Ectodermal cell (in vitro differentiated cells): ENCODE measurements at regions not wholly inside any gene's neighbourhood (a gene's known extent, or its start where the extent isn't known, plus 50 kb on each side); places are given as distances from the start of the nearest gene placed in this dataset.

Experiments used
- H3K27ac ChIP-seq: 2 replicates; pipeline ENCODE4 v1.7.0; 2013; ENCODE audit warnings: mild to moderate bottlenecking, low read depth, low read length; ENCODE audit not compliant: insufficient read depth, poor library complexity, severe bottlenecking
- H3K27me3 ChIP-seq: 2 replicates; pipeline ENCODE4 v1.7.0; 2013; ENCODE audit warnings: mild to moderate bottlenecking, low read length; ENCODE audit not compliant: insufficient read depth, control insufficient read depth, poor library complexity, severe bottlenecking
- H3K36me3 ChIP-seq: one replicate; pipeline ENCODE4 v1.7.0; 2013; ENCODE audit warnings: low read length; ENCODE audit not compliant: control insufficient read depth, insufficient read depth
- H3K4me1 ChIP-seq: one replicate; pipeline ENCODE4 v1.7.0; 2013; ENCODE audit warnings: low read length; ENCODE audit not compliant: control insufficient read depth, insufficient read depth
- H3K4me3 ChIP-seq: 2 replicates; pipeline ENCODE4 v1.7.0; 2013; ENCODE audit warnings: low read depth, low read length, control low read depth; ENCODE audit not compliant: insufficient read depth
- H3K9me3 ChIP-seq: 2 replicates; pipeline ENCODE4 v1.7.0; 2013; ENCODE audit warnings: mild to moderate bottlenecking, low read length, moderate library complexity; ENCODE audit not compliant: control insufficient read depth
- WGBS, 2 experiments: methylation state at CpG; one replicate each; pipeline ENCODE4 v1.1.7; 2013; ENCODE audit warnings: missing lambda C conversion rate in 2 of 2; 5-methylcytosine and 5-hydroxymethylcytosine counted together

DNA sequence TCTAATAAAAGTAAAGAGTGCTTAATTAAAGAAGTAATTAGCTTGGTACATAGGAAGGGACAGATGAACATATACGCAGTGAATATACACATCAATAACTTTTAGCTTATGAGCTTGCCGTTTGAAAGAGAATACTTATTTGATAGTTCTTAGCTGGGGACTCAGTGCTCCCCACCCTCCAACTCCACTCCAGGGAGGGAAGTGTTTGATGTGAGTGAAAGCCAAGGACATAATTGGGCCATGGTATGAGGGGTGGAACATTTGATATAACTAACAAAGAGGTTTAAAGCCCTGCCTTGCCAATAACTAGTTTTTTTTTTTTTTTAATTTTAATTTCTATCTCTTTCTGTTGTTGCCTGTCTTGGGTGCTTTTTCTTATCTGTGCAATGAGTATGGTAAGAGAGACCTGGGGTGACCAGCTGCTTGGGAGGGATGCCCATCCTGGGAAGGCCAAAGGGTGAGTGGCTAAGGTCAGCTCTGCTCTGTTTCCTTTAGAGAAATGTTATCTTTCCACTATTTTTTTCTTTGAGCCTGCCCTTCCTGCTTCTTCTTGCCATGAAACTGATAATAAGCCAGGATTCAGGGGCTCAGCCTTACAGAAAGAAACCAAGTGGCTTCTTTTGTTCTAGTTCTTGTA is 132.8 kb upstream of the CPSF6 start:
- Histone ChIP-seq H3K4me1 (peaks cover 7% of the 10 kb centered on the region), H3K4me3 (no peak overlapping the region), H3K9me3 (no peaks in the 10 kb centered on the region), H3K27me3 (no peaks in the 10 kb centered on the region), H3K36me3 (no peaks in the 10 kb centered on the region), H3K27ac (no peak overlapping the region)
- WGBS, 2 experiments = 100% methylated on average over 2 of the region's 2 CpGs; no CpG with 5 or more reads in 1 of the 2 experiments

DNA sequence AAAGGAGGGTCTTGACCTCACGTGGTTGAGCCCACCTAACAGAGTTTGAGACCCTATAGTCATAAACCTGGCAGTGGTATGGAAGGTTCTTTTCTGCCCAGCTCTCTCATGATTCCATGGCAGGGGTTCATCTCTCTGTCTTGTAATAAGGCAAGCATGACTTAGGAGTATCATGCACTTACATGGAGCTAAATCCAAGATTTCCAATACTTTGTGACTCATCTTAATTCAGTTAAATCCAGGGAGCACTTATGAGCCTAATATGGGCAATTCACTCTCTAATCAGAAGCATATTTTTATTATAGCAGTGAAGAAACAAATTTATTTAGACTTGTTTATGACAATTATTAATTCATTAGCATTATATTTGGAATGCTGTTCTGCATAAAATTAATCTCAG is 131.8 kb upstream of the CPSF6 start:
- WGBS, 2 experiments = 92 to 96% methylated on average over 1 of the region's 1 CpG
- Histone ChIP-seq H3K9me3 (no peaks in the 10 kb centered on the region), H3K4me1 (peaks cover 7% of the 10 kb centered on the region), H3K27ac (no peak overlapping the region), H3K36me3 (no peaks in the 10 kb centered on the region), H3K27me3 (no peaks in the 10 kb centered on the region), H3K4me3 (no peak overlapping the region)

DNA sequence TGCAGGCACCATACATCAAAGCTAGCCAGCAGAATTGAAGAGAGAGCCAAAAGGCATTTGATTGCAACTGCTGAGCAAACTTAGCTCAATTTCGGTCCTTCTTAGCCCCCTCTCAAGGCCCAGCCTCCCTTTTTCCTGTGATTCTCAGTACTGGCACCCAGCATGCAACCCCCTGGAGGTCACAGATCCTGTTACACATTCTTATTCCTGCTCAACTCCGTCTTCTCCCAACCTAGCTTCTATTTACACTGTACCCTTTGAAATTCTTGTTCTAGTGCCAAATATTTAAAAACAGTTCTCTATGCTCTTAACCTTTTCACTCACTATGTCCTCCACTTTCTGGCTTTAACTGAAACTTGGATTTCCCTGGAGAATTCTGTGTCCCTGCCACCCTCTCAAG is 131.3 kb upstream of the CPSF6 start:
- H3K9me3 ChIP-seq = no peaks in the 10 kb centered on the region

DNA sequence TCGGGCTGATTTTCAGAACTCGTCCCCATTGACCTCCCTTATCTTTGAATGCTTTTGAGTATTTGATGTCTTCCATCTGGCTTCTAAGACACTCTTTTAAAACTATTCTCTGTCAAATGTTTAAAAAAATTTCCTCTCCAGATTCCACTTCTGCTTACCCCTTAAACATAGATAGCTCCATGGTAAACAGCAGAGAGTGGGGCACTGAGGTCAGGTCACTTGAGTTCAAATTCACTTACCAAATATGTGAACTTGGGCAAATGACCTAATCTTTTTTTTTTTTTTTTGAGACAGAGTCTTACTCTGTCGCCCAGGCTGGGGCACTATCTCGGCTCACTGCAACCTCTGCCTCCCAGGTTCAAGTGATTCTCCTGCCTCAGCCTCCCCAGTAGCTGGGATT is 126.8 kb upstream of the CPSF6 start:
- Histone ChIP-seq H3K9me3 (no peaks in the 10 kb centered on the region), H3K4me1 (peaks cover 3% of the 10 kb centered on the region), H3K36me3 (no peaks in the 10 kb centered on the region), H3K4me3 (no peak overlapping the region), H3K27ac (no peak overlapping the region), H3K27me3 (no peaks in the 10 kb centered on the region)
- 92 to 97% methylated on average over 4 of the region's 4 CpGs for WGBS, 2 experiments

More for the DNA sequence above, 131.3 kb upstream of the CPSF6 start:
- WGBS, 2 experiments = 15% methylated on average over 2 of the region's 2 CpGs
- H3K27ac ChIP-seq = no peak overlapping the region
- no peaks in the 10 kb centered on the region for H3K27me3 ChIP-seq
- H3K4me1 ChIP-seq = peaks cover 7% of the 10 kb centered on the region
- no peak overlapping the region for H3K4me3 ChIP-seq
- no peaks in the 10 kb centered on the region for H3K36me3 ChIP-seq

DNA sequence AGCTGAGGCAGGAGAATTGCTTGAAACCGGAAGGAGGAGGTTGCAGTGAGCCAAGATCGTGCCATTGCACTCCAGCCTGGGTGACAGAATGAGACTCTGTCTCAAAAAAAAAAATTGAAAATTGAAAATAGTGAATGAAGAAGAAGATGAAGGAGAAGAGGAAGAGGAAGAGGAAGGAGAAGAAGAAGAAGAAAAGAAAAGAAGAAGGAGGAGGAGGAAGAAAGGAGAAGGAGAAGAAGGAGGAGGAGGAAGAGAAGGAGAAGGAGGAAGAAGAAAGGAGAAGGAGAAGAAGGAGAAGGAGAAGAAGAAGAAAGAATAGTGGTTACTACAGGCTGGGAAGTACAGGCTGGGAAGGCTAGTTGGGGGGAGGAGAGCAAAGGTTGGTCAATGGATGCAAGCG is 124.3 kb upstream of the CPSF6 start:
- no peaks in the 10 kb centered on the region for H3K9me3 ChIP-seq
- no peak overlapping the region for H3K27ac ChIP-seq
- H3K36me3 ChIP-seq = no peaks in the 10 kb centered on the region
- H3K27me3 ChIP-seq = no peaks in the 10 kb centered on the region
- no peaks in the 10 kb centered on the region for H3K4me1 ChIP-seq
- no peak overlapping the region for H3K4me3 ChIP-seq
- 82 to 95% methylated on average over 2 of the region's 3 CpGs for WGBS, 2 experiments

DNA sequence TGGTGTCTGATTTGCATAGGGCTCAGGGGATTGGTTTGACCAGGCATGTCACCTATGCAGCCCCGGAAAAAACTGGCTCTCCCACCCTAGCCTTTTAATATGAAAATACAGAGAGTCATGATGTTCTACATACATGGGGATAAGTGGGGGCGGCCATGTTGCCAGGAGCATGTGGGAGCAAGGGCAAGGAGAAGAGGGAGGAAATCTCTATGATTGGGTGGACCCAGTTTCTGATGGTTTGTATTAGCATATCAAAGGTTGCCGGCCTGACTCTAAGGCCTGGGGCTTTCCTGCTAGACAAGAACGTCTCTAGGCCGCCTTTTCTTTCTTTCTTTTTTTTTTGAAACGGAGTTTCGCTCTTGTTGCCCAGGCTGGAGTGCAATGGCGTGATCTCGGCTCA is 123.4 kb upstream of the CPSF6 start:
- Histone ChIP-seq H3K4me1 (no peaks in the 10 kb centered on the region), H3K9me3 (no peaks in the 10 kb centered on the region), H3K27me3 (no peaks in the 10 kb centered on the region), H3K27ac (no peak overlapping the region), H3K4me3 (no peak overlapping the region), H3K36me3 (no peaks in the 10 kb centered on the region)
- 55 to 59% methylated on average over 7 to 8 of the region's 9 CpGs for WGBS, 2 experiments

DNA sequence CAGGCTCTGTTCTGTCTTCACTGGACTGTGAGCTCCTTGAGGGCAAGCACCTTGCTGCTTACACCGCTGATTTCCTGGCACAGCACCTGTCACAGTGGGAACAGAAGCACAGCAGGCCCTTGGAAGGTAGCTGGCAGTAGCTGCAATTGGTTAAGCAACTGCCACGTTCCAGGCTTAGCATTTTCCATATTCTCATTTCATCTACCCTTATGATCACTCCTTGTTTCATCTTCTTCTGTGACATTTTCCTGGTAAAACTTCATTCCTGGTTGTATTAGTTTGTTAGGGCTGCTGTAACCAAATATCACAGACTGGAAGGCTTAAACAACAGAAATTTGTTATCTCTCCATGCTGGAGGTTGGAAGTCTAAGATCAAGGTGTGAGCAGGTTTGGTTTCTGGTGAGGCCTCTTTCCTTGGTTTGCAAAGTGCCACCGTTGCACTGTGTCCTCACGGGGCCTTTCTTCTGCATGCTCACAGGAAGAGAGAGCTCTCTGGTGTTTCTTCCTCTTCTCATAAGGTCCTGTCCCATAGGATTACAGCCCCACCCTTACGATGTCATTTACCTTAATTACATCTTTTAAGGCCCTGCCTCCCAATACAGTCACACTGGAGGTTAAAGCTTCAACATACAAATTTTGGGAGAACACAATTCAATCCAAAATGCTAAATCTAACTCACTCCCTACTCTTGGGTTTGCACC is 121.7 kb upstream of the CPSF6 start:
- 91 to 93% methylated on average over 5 of the region's 5 CpGs for WGBS, 2 experiments
- no peaks in the 10 kb centered on the region for H3K9me3 ChIP-seq

DNA sequence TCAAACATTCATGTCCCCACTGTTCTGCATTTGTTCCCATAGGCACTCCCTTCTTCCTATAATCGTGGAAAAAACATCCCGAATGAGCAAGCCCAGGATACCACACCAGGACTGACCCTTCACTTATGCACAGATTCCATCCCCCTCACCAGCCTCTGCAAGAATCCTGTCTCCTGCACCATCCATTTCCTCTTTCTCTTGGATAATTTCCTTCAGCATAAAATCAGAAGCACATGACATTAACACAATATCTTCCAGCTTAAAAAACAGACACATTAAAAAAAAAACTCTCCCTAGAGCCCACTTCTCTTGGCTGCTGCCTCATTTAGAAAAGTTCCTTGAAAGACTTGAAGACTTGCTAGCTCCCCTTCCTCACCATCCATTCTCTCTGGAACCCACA is 120.9 kb upstream of the CPSF6 start:
- Histone ChIP-seq H3K9me3 (no peaks in the 10 kb centered on the region), H3K27ac (no peak overlapping the region), H3K4me3 (no peak overlapping the region), H3K27me3 (no peaks in the 10 kb centered on the region), H3K36me3 (no peaks in the 10 kb centered on the region), H3K4me1 (no peaks in the 10 kb centered on the region)
- 89 to 91% methylated on average over 2 of the region's 2 CpGs for WGBS, 2 experiments

More for the DNA sequence above, 121.7 kb upstream of the CPSF6 start:
- H3K4me3 ChIP-seq = no peak overlapping the region
- H3K27me3 ChIP-seq = no peaks in the 10 kb centered on the region
- H3K36me3 ChIP-seq = no peaks in the 10 kb centered on the region
- no peak overlapping the region for H3K27ac ChIP-seq
- H3K4me1 ChIP-seq = no peaks in the 10 kb centered on the region

DNA sequence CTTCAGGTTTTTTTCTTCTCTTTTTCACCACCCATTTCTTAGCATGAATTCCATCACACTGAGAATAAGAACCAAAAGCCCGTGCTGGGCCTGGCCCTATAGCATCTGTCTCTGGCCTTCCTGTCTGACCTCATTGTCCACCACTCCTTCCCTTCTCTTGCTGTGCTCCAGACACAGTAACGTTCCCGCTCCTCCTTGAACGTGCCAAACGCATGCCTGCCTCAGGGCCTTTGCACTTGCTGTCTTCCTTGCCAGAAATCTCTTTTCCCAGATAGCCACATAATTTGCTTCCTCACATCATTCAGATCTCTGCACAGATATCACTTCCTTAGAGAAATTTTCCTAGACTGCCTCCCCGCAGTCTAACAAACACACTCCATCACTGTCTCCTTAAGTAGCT is 119.6 kb upstream of the CPSF6 start:
- H3K27me3 ChIP-seq = no peaks in the 10 kb centered on the region
- H3K27ac ChIP-seq = no peak overlapping the region
- no peaks in the 10 kb centered on the region for H3K4me1 ChIP-seq
- H3K4me3 ChIP-seq = no peak overlapping the region
- WGBS, 2 experiments = 94 to 96% methylated on average over 6 of the region's 6 CpGs
- H3K36me3 ChIP-seq = no peaks in the 10 kb centered on the region
- no peaks in the 10 kb centered on the region for H3K9me3 ChIP-seq

DNA sequence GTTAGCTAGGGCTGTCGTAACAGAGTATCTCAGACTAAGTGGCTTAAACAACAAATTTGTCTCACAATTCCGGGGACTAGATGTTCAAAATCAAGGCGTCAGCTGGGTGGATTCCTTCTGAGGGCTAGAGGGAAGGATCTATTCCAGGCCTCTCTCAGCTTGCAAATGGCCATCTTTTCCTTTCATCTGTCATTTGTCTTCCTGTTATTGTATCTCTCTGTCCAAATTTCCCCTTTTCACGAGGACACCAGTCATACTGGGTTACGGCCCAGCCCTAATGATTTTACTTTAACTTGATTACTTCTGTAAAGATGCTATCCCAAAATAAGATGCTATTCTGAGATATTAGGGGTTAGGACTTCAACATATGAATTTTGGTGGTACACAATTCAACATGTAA is 119.0 kb upstream of the CPSF6 start:
- Histone ChIP-seq H3K36me3 (no peaks in the 10 kb centered on the region), H3K9me3 (no peaks in the 10 kb centered on the region), H3K4me1 (no peaks in the 10 kb centered on the region), H3K27me3 (no peaks in the 10 kb centered on the region), H3K27ac (no peak overlapping the region), H3K4me3 (no peak overlapping the region)
- 75 to 98% methylated on average over 4 to 5 of the region's 5 CpGs for WGBS, 2 experiments
